SK-N-SH (cell line): ENCODE measurements at regions not wholly inside any gene's neighbourhood (a gene's known extent, or its start where the extent isn't known, plus 50 kb on each side); places are given as distances from the start of the nearest gene placed in this dataset.

Experiments used
- CTCF ChIA-PET: fragments of 300-600, 350-600 bp; formaldehyde crosslinking; extraction: SDS; loops from one replicate; lab custom pipeline; 2021; lab: Yijun Ruan, JAX
- POLR2A ChIA-PET: fragments of 350-600 bp; sonication (Branson Sonifier 250); formaldehyde crosslinking; extraction: SDS; loops from one replicate; lab custom pipeline; 2020; ENCODE audit warnings: antibody characterized with exemption, inconsistent platforms; lab: Yijun Ruan, JAX
- DNase-seq: peaks from one replicate; pipeline ENCODE4 v3.0.0; 2012
- H2AFZ ChIP-seq: fragments of 200-600 bp; sonication (generic); 2 replicates; pipeline ENCODE4 v1.8.1; 2016; ENCODE audit warnings: antibody characterized with exemption, mild to moderate bottlenecking, low read depth
- H3F3A ChIP-seq: fragments of 200-600 bp; sonication (generic); replicated peaks from 2 replicates; pipeline ENCODE3; 2016; ENCODE audit warnings: antibody characterized with exemption, mild to moderate bottlenecking; ENCODE audit not compliant: insufficient read depth
- H3K27ac ChIP-seq, 2 experiments: fragments of 200-500 bp in 1 of 2; fragments of 200-600 bp in 1 of 2; sonication (Bioruptor generic) in 1 of 2; sonication (generic), shearing (Covaris generic) in 1 of 2; 2 replicates each; pipeline versions ENCODE4 v1.5.1 to v1.6.1; 2014 to 2016; ENCODE audit warnings: low read depth in 2 of 2, inconsistent platforms in 1 of 2, low read length in 1 of 2, mild to moderate bottlenecking in 1 of 2, mixed read lengths in 1 of 2
- H3K27me3 ChIP-seq: fragments of 200-600 bp; sonication (generic), shearing (Covaris generic); 2 replicates; pipeline ENCODE4 v1.6.1; 2016; ENCODE audit warnings: mixed run types; ENCODE audit not compliant: insufficient read depth
- H3K36me3 ChIP-seq, 2 experiments: fragments of 200-500 bp in 1 of 2; fragments of 200-600 bp in 1 of 2; sonication (Bioruptor generic) in 1 of 2; sonication (generic) in 1 of 2; replicated peaks in 1 of 2; 2 replicates each; pipeline versions ENCODE3 to v1.5.1; 2014 to 2016; ENCODE audit warnings: low read length in 1 of 2, mild to moderate bottlenecking in 1 of 2; ENCODE audit not compliant: insufficient read depth in 2 of 2, control insufficient read depth in 1 of 2
- H3K4me1 ChIP-seq, 2 experiments: fragments of 200-500 bp in 1 of 2; fragments of 200-600 bp in 1 of 2; sonication (Bioruptor generic) in 1 of 2; sonication (generic), shearing (Covaris generic) in 1 of 2; 2 replicates each; pipeline versions ENCODE4 v1.5.1 to v1.6.1; 2014 to 2016; ENCODE audit warnings: low read depth in 1 of 2, low read length in 1 of 2, mixed run types in 1 of 2; ENCODE audit not compliant: insufficient read depth in 2 of 2, control insufficient read depth in 1 of 2
- H3K4me2 ChIP-seq: fragments of 200-600 bp; sonication (generic), shearing (Covaris generic); 2 replicates; pipeline ENCODE4 v1.6.1; 2017; ENCODE audit warnings: mixed run types
- H3K4me3 ChIP-seq, 2 experiments: fragments of 200-500 bp in 1 of 2; fragments of 200-600 bp in 1 of 2; sonication (Bioruptor generic) in 1 of 2; sonication (generic), shearing (Covaris generic) in 1 of 2; 2 replicates each; pipeline versions ENCODE4 v1.5.1 to v1.8.1; 2014 to 2016; ENCODE audit warnings: low read depth in 2 of 2, inconsistent platforms in 1 of 2, low read length in 1 of 2, mild to moderate bottlenecking in 1 of 2, mixed read lengths in 1 of 2, moderate library complexity in 1 of 2
- H3K79me2 ChIP-seq: fragments of 200-600 bp; sonication (generic); 2 replicates; pipeline ENCODE4 v1.8.1; 2017; ENCODE audit warnings: mild to moderate bottlenecking; ENCODE audit not compliant: insufficient read depth
- H3K9ac ChIP-seq: fragments of 200-600 bp; sonication (generic); 2 replicates; pipeline ENCODE4 v1.6.1; 2017; ENCODE audit warnings: mixed run types
- H3K9me2 ChIP-seq: fragments of 200-600 bp; sonication (generic); 2 replicates; pipeline ENCODE4 v1.6.1; 2017; ENCODE audit warnings: mixed run types
- H3K9me3 ChIP-seq: fragments of 200-600 bp; sonication (generic); 2 replicates; pipeline ENCODE4 v1.6.1; 2017; ENCODE audit warnings: mixed run types, mild to moderate bottlenecking, moderate library complexity
- H4K20me1 ChIP-seq: fragments of 200-600 bp; sonication (generic); 2 replicates; pipeline ENCODE4 v1.6.1; 2017; ENCODE audit warnings: mild to moderate bottlenecking, mixed run types; ENCODE audit not compliant: insufficient read depth
- CHD2 ChIP-seq: fragments of 150-350 bp; IDR thresholded peaks from 2 replicates; pipeline ENCODE4 v1.6.1; 2018; ENCODE audit warnings: low read length; ENCODE audit not compliant: partially characterized antibody
- EP300 ChIP-seq, 2 experiments: IDR thresholded peaks; 2 replicates each; pipeline versions ENCODE4 v1.4.0 to v1.6.1; 2012; ENCODE audit warnings: borderline replicate concordance in 1 of 2, low read depth in 1 of 2, low read length in 1 of 2
- EZH2phosphoT487 ChIP-seq: fragments of 200-600 bp; sonication (generic); IDR thresholded peaks from 2 replicates; pipeline ENCODE4 v1.6.1; 2017; ENCODE audit warnings: low read depth, mixed run types, mild to moderate bottlenecking, antibody characterized with exemption, moderate library complexity, borderline replicate concordance
- FOSL2 ChIP-seq: IDR thresholded peaks from 2 replicates; pipeline ENCODE4 v1.4.0; 2012; ENCODE audit warnings: low read depth, mild to moderate bottlenecking, moderate library complexity, borderline replicate concordance
- FOXJ3 ChIP-seq: sonication (generic); formaldehyde crosslinking; IDR thresholded peaks from 2 replicates; pipeline ENCODE4 v1.5.1; 2020; ENCODE audit warnings: mild to moderate bottlenecking, missing genetic modification reagents
- GATA2 ChIP-seq: sonication (generic); formaldehyde crosslinking; IDR thresholded peaks from 2 replicates; pipeline ENCODE4 v1.5.0; 2020; ENCODE audit warnings: mild to moderate bottlenecking, missing genetic modification reagents
- MEF2A ChIP-seq: IDR thresholded peaks from 2 replicates; pipeline ENCODE4 v1.4.0; 2012; ENCODE audit warnings: low read depth, borderline replicate concordance
- MXI1 ChIP-seq: IDR thresholded peaks from 2 replicates; pipeline ENCODE4 v1.6.1; 2012; ENCODE audit warnings: mild to moderate bottlenecking, low read depth, low read length, improper control_type of control experiment
- NRF1 ChIP-seq: IDR thresholded peaks from 2 replicates; pipeline ENCODE4 v1.6.1; 2012; ENCODE audit warnings: low read depth, mild to moderate bottlenecking, low read length
- POLR2AphosphoS5 ChIP-seq: IDR thresholded peaks from 2 replicates; pipeline ENCODE4 v1.6.1; 2012; ENCODE audit warnings: low read depth, low read length
- RAD21 ChIP-seq: IDR thresholded peaks from 2 replicates; pipeline ENCODE4 v1.6.1; 2012; ENCODE audit warnings: mild to moderate bottlenecking, low read length
- RFX5 ChIP-seq: IDR thresholded peaks from 2 replicates; pipeline ENCODE4 v1.6.1; 2012; ENCODE audit warnings: mild to moderate bottlenecking, improper control_type of control experiment, low read length
- SIN3A ChIP-seq: IDR thresholded peaks from 2 replicates; pipeline ENCODE4 v1.6.1; 2012; ENCODE audit warnings: low read depth, mild to moderate bottlenecking, low read length, moderate library complexity, borderline replicate concordance
- TCF12 ChIP-seq: IDR thresholded peaks from 2 replicates; pipeline ENCODE4 v1.4.0; 2012
- WGBS: methylation state at CpG from one replicate; pipeline ENCODE4 v1.1.6; 2017; ENCODE audit warnings: low lambda C conversion rate; 5-methylcytosine and 5-hydroxymethylcytosine counted together
- TF ChIP-seq, protein P1 (sequence below): fragments of 150-350 bp; IDR thresholded peaks from 2 replicates; pipeline ENCODE4 v1.6.1; 2017; ENCODE audit warnings: antibody characterized with exemption, low read length, low read depth, borderline replicate concordance
- TF ChIP-seq, protein P2 (sequence below): IDR thresholded peaks from 2 replicates; pipeline ENCODE4 v1.4.0; 2012; ENCODE audit warnings: low read depth

DNA sequence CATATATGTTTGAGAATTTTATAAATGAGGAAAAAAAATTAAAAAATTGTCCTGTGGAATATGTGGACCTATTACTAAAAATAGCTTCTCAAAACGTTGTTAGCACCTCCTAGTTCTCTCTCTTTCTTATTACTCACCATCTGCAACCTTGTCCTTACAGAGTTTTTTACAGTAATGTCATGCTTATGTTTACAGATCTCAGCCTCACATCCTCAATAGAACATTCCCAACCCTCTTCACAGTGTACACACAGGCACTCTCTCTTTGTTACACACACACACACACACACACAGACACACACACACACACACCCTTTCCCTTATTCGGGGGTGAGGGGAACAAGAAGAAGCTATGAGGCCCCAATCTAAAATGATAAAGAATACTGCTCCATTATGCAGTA is 197.7 kb downstream of the SLITRK6 start:
- no peaks in the 10 kb centered on the region for H3K36me3 ChIP-seq
- TF ChIP-seq FOSL2 (no peak), TCF12 (no peak), GATA2 (CRISPR knock-in tag) (no peak), EZH2phosphoT487 (no peak), MEF2A (no peak), POLR2AphosphoS5 (no peak), RAD21 (no peak), SIN3A (no peak)
- TF ChIP-seq, protein P1, sequence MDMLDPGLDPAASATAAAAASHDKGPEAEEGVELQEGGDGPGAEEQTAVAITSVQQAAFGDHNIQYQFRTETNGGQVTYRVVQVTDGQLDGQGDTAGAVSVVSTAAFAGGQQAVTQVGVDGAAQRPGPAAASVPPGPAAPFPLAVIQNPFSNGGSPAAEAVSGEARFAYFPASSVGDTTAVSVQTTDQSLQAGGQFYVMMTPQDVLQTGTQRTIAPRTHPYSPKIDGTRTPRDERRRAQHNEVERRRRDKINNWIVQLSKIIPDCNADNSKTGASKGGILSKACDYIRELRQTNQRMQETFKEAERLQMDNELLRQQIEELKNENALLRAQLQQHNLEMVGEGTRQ = no peak
- TF ChIP-seq, protein P2, sequence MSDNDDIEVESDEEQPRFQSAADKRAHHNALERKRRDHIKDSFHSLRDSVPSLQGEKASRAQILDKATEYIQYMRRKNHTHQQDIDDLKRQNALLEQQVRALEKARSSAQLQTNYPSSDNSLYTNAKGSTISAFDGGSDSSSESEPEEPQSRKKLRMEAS = no peak
- TF ChIP-seq, all 33 proteins: peak for 0
- H3K4me1 ChIP-seq = no peaks in the 10 kb centered on the region; a peak in 1 of 4 replicates
- DNase-seq = no peak
- H3K4me3 ChIP-seq = no peak overlapping the region
- no peak overlapping the region for H2AFZ ChIP-seq
- H3K27ac ChIP-seq = no peak overlapping the region
- ChIA-PET POLR2A (no interaction called here), CTCF (no interaction called here)
- WGBS = 58% methylated on average over 2 of the region's 2 CpGs
- no peaks in the 10 kb centered on the region for H3K9me2 ChIP-seq
- no peaks in the 10 kb centered on the region for H3K79me2 ChIP-seq
- no peaks in the 10 kb centered on the region for H3K9me3 ChIP-seq
- H3K4me2 ChIP-seq = no peak overlapping the region
- no peak overlapping the region for H3K9ac ChIP-seq
- no peaks in the 10 kb centered on the region for H3K27me3 ChIP-seq
- H4K20me1 ChIP-seq = no peaks in the 10 kb centered on the region
- no peaks in the 10 kb centered on the region for H3F3A ChIP-seq

DNA sequence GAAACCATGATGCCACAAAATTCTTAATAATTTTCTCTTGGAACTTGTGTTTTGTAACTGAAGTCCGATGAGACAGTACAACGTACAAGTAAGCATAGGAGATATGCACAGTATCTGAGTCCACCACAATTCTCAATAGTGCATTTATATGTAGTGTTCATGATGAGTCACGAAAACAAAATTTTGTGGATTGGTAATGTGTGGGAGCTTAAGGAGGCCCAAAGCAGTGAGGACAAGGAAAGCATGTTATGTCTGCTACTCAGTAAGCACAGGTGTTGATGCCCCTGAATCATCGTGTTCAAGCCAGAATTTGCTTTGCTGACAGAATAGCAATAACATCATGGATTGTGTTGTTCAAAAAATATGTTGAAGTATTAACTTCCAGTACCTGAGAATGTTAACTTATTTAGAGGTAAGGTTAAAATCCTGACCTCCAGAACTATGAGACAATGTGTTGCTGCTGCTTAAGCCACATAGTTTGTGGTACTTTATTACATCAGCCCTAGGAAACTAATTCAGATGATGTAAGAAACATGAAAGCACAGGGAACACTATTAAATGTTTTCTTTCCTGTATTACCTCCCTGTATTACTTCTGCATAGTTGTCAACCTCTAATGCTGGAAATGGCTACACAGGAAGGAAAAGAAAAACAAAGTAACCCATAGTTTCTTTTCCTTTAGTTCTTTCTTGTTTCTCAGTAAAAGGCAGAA is 201.3 kb downstream of the SLITRK6 start:
- H3K27ac ChIP-seq = no peak overlapping the region
- POLR2A ChIA-PET = no interaction called here
- H3K27me3 ChIP-seq = no peaks in the 10 kb centered on the region
- H3K4me3 ChIP-seq = no peak overlapping the region
- no peak overlapping the region for H3K4me2 ChIP-seq
- TF ChIP-seq MEF2A (no peak), CHD2 (no peak), EP300 (IDR thresholded peaks at IDR 0.05; ENCODE audit: borderline replicate concordance in 1 of 2, low read depth in 1 of 2, low read length in 1 of 2) (no peak), MXI1 (no peak), NRF1 (no peak), FOXJ3 (CRISPR knock-in tag) (no peak), EZH2phosphoT487 (no peak), RFX5 (no peak)
- TF ChIP-seq, protein P1 = no peak
- TF ChIP-seq, all 33 proteins: peak for 0
- Histone ChIP-seq H3K79me2 (no peaks in the 10 kb centered on the region), H3K4me1 (no peaks in the 10 kb centered on the region), H3F3A (no peaks in the 10 kb centered on the region), H3K9me2 (no peaks in the 10 kb centered on the region), H2AFZ (no peak overlapping the region), H3K9ac (no peak overlapping the region), H3K9me3 (no peaks in the 10 kb centered on the region), H3K36me3 (no peaks in the 10 kb centered on the region), H4K20me1 (no peaks in the 10 kb centered on the region)
- 91% methylated on average over 4 of the region's 4 CpGs for WGBS
- CTCF ChIA-PET = no interaction called here
- DNase-seq = no peak
